ENCODE measurements at regions not wholly inside any gene's neighbourhood (a gene's known extent, or its start where the extent isn't known, plus 50 kb on each side); places are given as distances from the start of the nearest gene placed in this dataset.
"Not testable (repeated sequence)": the region's sequence is repeated elsewhere in the genome, so short reads cannot be mapped to it uniquely, and the experiment has no call there.

GRCh38 chr2:106004851-106005250 is 189.2 kb downstream of the UXS1 start:
- H3K36me3 ChIP-seq (ENCODE audit: control insufficient read depth, insufficient read depth, low read length), result no peaks in the 10 kb centered on the region
- FAIRE-seq (no peak), DNase-seq (ENCODE audit: low read depth) (no peak)
- no peaks in the 10 kb centered on the region for H3K27me3 ChIP-seq (ENCODE audit: control insufficient read depth, insufficient read depth, low read length)
- no peak for TF ChIP-seq CTCF (IDR thresholded peaks at IDR 0.05; ENCODE audit: insufficient read depth, low read length, severe bottlenecking)
- H3K4me3 ChIP-seq (ENCODE audit: low read depth, low read length), result no peak overlapping the region

GRCh38 chr2:105999211-105999989 is 194.7 kb downstream of the UXS1 start:
- Histone ChIP-seq H3K4me3 (ENCODE audit: low read depth, low read length) (no peak overlapping the region), H3K36me3 (ENCODE audit: control insufficient read depth, insufficient read depth, low read length) (no peaks in the 10 kb centered on the region), H3K27me3 (ENCODE audit: control insufficient read depth, insufficient read depth, low read length) (no peaks in the 10 kb centered on the region)
- no peak for DNase-seq (ENCODE audit: low read depth)
- no peak for FAIRE-seq
- no peak for TF ChIP-seq CTCF (IDR thresholded peaks at IDR 0.05; ENCODE audit: insufficient read depth, low read length, severe bottlenecking)

- no peak for TF ChIP-seq CTCF (IDR thresholded peaks at IDR 0.05; ENCODE audit: insufficient read depth, low read length, severe bottlenecking)
- FAIRE-seq, result no peak
Measured at GRCh38 chr2:105997711-105998110, 196.4 kb downstream of the UXS1 start.

GRCh38 chr2:105990624-105991023 is 203.5 kb downstream of the UXS1 start:
- TF ChIP-seq CTCF (IDR thresholded peaks at IDR 0.05; ENCODE audit: insufficient read depth, low read length, severe bottlenecking), result no peak
- no peak for DNase-seq (ENCODE audit: low read depth)
- no peaks in the 10 kb centered on the region for H3K36me3 ChIP-seq (ENCODE audit: control insufficient read depth, insufficient read depth, low read length)
- no peak overlapping the region for H3K4me3 ChIP-seq (ENCODE audit: low read depth, low read length)
- no peak for FAIRE-seq
- H3K27me3 ChIP-seq (ENCODE audit: control insufficient read depth, insufficient read depth, low read length), result no peaks in the 10 kb centered on the region

More at GRCh38 chr2:105997711-105998110, 196.4 kb downstream of the UXS1 start:
- DNase-seq (ENCODE audit: low read depth), result no peak
- Histone ChIP-seq H3K36me3 (ENCODE audit: control insufficient read depth, insufficient read depth, low read length) (no peaks in the 10 kb centered on the region), H3K4me3 (ENCODE audit: low read depth, low read length) (no peak overlapping the region), H3K27me3 (ENCODE audit: control insufficient read depth, insufficient read depth, low read length) (no peaks in the 10 kb centered on the region)

- DNase-seq (ENCODE audit: low read depth); H3K36me3 ChIP-seq (ENCODE audit: control insufficient read depth, insufficient read depth, low read length); H3K27me3 ChIP-seq (ENCODE audit: control insufficient read depth, insufficient read depth, low read length); H3K4me3 ChIP-seq (ENCODE audit: low read depth, low read length); FAIRE-seq: not testable (repeated sequence)
Measured at GRCh38 chr2:105989803-105990202, 204.3 kb downstream of the UXS1 start.

GRCh38 chr2:105989070-105989469 is 205.0 kb downstream of the UXS1 start:
- FAIRE-seq (no peak), DNase-seq (ENCODE audit: low read depth) (no peak)
- H3K4me3 ChIP-seq (ENCODE audit: low read depth, low read length), result no peak overlapping the region
- no peaks in the 10 kb centered on the region for H3K36me3 ChIP-seq (ENCODE audit: control insufficient read depth, insufficient read depth, low read length)
- H3K27me3 ChIP-seq (ENCODE audit: control insufficient read depth, insufficient read depth, low read length), result no peaks in the 10 kb centered on the region
- no peak for TF ChIP-seq CTCF (IDR thresholded peaks at IDR 0.05; ENCODE audit: insufficient read depth, low read length, severe bottlenecking)
